H9 (cell line): ENCODE measurements at regions not wholly inside any gene's neighbourhood (a gene's known extent, or its start where the extent isn't known, plus 50 kb on each side); places are given as distances from the start of the nearest gene placed in this dataset.

Experiments used
- DNase-seq: peaks from one replicate; pipeline ENCODE4 v3.0.0-alpha.2; 2017
- H2AFZ ChIP-seq: one replicate; pipeline ENCODE4 v1.6.1; 2013; ENCODE audit warnings: mild to moderate bottlenecking, low read length, control low read depth, moderate library complexity
- H2AK5ac ChIP-seq: 2 replicates; pipeline ENCODE4 v1.6.1; 2013; ENCODE audit warnings: low read length, control low read depth, mixed read lengths; ENCODE audit not compliant: insufficient read length
- H2BK120ac ChIP-seq: one replicate; pipeline ENCODE4 v1.6.1; 2013; ENCODE audit warnings: low read depth, mild to moderate bottlenecking, low read length, control low read depth, inconsistent platforms; ENCODE audit not compliant: poor library complexity, severe bottlenecking
- H2BK12ac ChIP-seq: 2 replicates; pipeline ENCODE4 v1.6.1; 2013; ENCODE audit warnings: low read length, control low read depth, mixed read lengths, low read depth; ENCODE audit not compliant: insufficient read length
- H2BK15ac ChIP-seq: 2 replicates; pipeline ENCODE4 v1.6.1; 2013; ENCODE audit warnings: low read depth, low read length, control low read depth
- H2BK20ac ChIP-seq: one replicate; pipeline ENCODE4 v1.6.1; 2013; ENCODE audit warnings: low read depth, mild to moderate bottlenecking, low read length, control low read depth, inconsistent platforms; ENCODE audit not compliant: poor library complexity, severe bottlenecking
- H2BK5ac ChIP-seq: 2 replicates; pipeline ENCODE4 v1.6.1; 2013; ENCODE audit warnings: low read length, control low read depth, mixed read lengths; ENCODE audit not compliant: insufficient read length
- H3K14ac ChIP-seq: 2 replicates; pipeline ENCODE4 v1.6.1; 2013; ENCODE audit warnings: low read length, control low read depth; ENCODE audit not compliant: insufficient read depth
- H3K18ac ChIP-seq: 2 replicates; pipeline ENCODE4 v1.6.1; 2013; ENCODE audit warnings: low read depth, mild to moderate bottlenecking, mixed read lengths, low read length, control low read depth; ENCODE audit not compliant: insufficient read length
- H3K23ac ChIP-seq: 2 replicates; pipeline ENCODE4 v1.6.1; 2013; ENCODE audit warnings: low read length, control low read depth, mixed read lengths, low read depth; ENCODE audit not compliant: insufficient read length
- H3K23me2 ChIP-seq: 2 replicates; pipeline ENCODE4 v1.6.1; 2013; ENCODE audit warnings: low read depth, mild to moderate bottlenecking, mixed read lengths, low read length, control low read depth; ENCODE audit not compliant: insufficient read length, poor library complexity, severe bottlenecking
- H3K27ac ChIP-seq: 2 replicates; pipeline ENCODE4 v1.5.1; 2013; ENCODE audit warnings: low read length, control low read depth, mixed read lengths, low read depth; ENCODE audit not compliant: insufficient read length
- H3K27me3 ChIP-seq: 2 replicates; pipeline ENCODE4 v1.6.1; 2013; ENCODE audit warnings: low read length, control low read depth, inconsistent platforms; ENCODE audit not compliant: insufficient read depth
- H3K4ac ChIP-seq: 2 replicates; pipeline ENCODE4 v1.6.1; 2013; ENCODE audit warnings: low read depth, mild to moderate bottlenecking, control low read depth, inconsistent platforms, low read length, moderate library complexity
- H3K4me1 ChIP-seq: 2 replicates; pipeline ENCODE4 v1.6.1; 2013; ENCODE audit warnings: low read length, control low read depth, inconsistent platforms; ENCODE audit not compliant: insufficient read depth
- H3K4me2 ChIP-seq: 2 replicates; pipeline ENCODE4 v1.6.1; 2013; ENCODE audit warnings: low read length, control low read depth, mixed read lengths; ENCODE audit not compliant: insufficient read length, insufficient read depth
- H3K56ac ChIP-seq: 2 replicates; pipeline ENCODE4 v1.6.1; 2013; ENCODE audit warnings: low read depth, mild to moderate bottlenecking, mixed read lengths, low read length, control low read depth; ENCODE audit not compliant: insufficient read length
- H3K79me1 ChIP-seq: 2 replicates; pipeline ENCODE4 v1.6.1; 2013; ENCODE audit warnings: low read depth, mild to moderate bottlenecking, moderate library complexity, low read length, control low read depth, inconsistent platforms; ENCODE audit not compliant: insufficient read depth, poor library complexity, severe bottlenecking
- H3K79me2 ChIP-seq: 2 replicates; pipeline ENCODE4 v1.6.1; 2013; ENCODE audit warnings: low read length, control low read depth, inconsistent platforms; ENCODE audit not compliant: insufficient read depth
- H3K9ac ChIP-seq: 2 replicates; pipeline ENCODE4 v1.6.1; 2013; ENCODE audit warnings: low read length, control low read depth, mixed read lengths; ENCODE audit not compliant: insufficient read length; ENCODE audit errors: extremely low read depth
- H3K9me3 ChIP-seq: one replicate; pipeline ENCODE4 v1.6.1; 2013; ENCODE audit warnings: low read depth, low read length, inconsistent platforms; ENCODE audit not compliant: control insufficient read depth
- H3T11ph ChIP-seq: one replicate; pipeline ENCODE4 v1.6.1; 2013; ENCODE audit warnings: mild to moderate bottlenecking, low read length, control low read depth, inconsistent platforms
- H4K20me1 ChIP-seq: one replicate; pipeline ENCODE4 v1.6.1; 2013; ENCODE audit not compliant: control insufficient read depth, insufficient read length, insufficient read depth
- H4K5ac ChIP-seq: 2 replicates; pipeline ENCODE4 v1.6.1; 2013; ENCODE audit warnings: low read depth, mild to moderate bottlenecking, mixed read lengths, low read length, control low read depth; ENCODE audit not compliant: insufficient read length
- H4K8ac ChIP-seq: replicated peaks from 2 replicates; pipeline ENCODE4 v1.6.1; 2013; ENCODE audit warnings: low read length, control low read depth, mixed read lengths, low read depth; ENCODE audit not compliant: insufficient read length
- H4K91ac ChIP-seq: 2 replicates; pipeline ENCODE4 v1.6.1; 2013; ENCODE audit warnings: low read depth, mild to moderate bottlenecking, moderate library complexity, mixed read lengths, low read length, control low read depth; ENCODE audit not compliant: insufficient read length
- H3K27ac Mint-ChIP-seq, 3 experiments: 2 replicates in 2 of 3; 3 replicates in 1 of 3; pipeline ENCODE4 v1.8.0; 2020 to 2021; ENCODE audit warnings: mixed read lengths in 3 of 3, mild to moderate bottlenecking in 1 of 3, moderate library complexity in 1 of 3
- H3K27me3 Mint-ChIP-seq: 2 replicates; pipeline ENCODE4 v1.8.0; 2021; ENCODE audit warnings: low read depth, mild to moderate bottlenecking, moderate library complexity, mixed read lengths
- H3K36me3 Mint-ChIP-seq, 3 experiments: 2 replicates in 2 of 3; 3 replicates in 1 of 3; pipeline ENCODE4 v1.8.0; 2020 to 2021; ENCODE audit warnings: low read depth in 3 of 3, mixed read lengths in 3 of 3; ENCODE audit not compliant: insufficient read depth in 1 of 3
- H3K4me1 Mint-ChIP-seq, 2 experiments: 2 replicates each; pipeline ENCODE4 v1.8.0; 2020; ENCODE audit warnings: mixed read lengths in 2 of 2
- H3K4me3 Mint-ChIP-seq, 2 experiments: 2 replicates in 1 of 2; 3 replicates in 1 of 2; pipeline ENCODE4 v1.8.0; 2020 to 2021; ENCODE audit warnings: mild to moderate bottlenecking in 2 of 2, mixed read lengths in 2 of 2, moderate library complexity in 1 of 2
- H3K9me3 Mint-ChIP-seq, 2 experiments: 2 replicates in 1 of 2; 3 replicates in 1 of 2; pipeline ENCODE4 v1.8.0; 2020; ENCODE audit warnings: mild to moderate bottlenecking in 2 of 2, mixed read lengths in 2 of 2, moderate library complexity in 1 of 2
- TF ChIP-seq, protein P1 (sequence below): fragments of 200-600 bp; sonication (generic); conservative IDR thresholded peaks from 3 replicates; pipeline ENCODE4 v1.8.0; 2021; ENCODE audit warnings: antibody characterized with exemption, mild to moderate bottlenecking

- no peaks in the 10 kb centered on the region for H3K9me3 Mint-ChIP-seq
Measured at GRCh38 chr1:199297174-199297573, 658.3 kb downstream of the PTPRC start.

More at GRCh38 chr1:199297174-199297573, 658.3 kb downstream of the PTPRC start:
- Histone ChIP-seq H3K79me1 (no peaks in the 10 kb centered on the region), H3K79me2 (no peaks in the 10 kb centered on the region), H2BK15ac (no peak overlapping the region), H3K4ac (no peak overlapping the region), H3K23me2 (no peaks in the 10 kb centered on the region), H2AK5ac (no peak overlapping the region), H2BK20ac (no peak overlapping the region), H4K8ac (no peak overlapping the region), H4K91ac (no peak overlapping the region), H3K4me1 (no peaks in the 10 kb centered on the region), H3T11ph (no peak overlapping the region), H3K4me2 (no peak overlapping the region), H3K27ac (no peak overlapping the region), H4K5ac (no peak overlapping the region), H3K14ac (no peak overlapping the region), H4K20me1 (no peaks in the 10 kb centered on the region), H2BK12ac (no peak overlapping the region), H3K56ac (no peak overlapping the region), H3K9me3 (no peaks in the 10 kb centered on the region), H3K27me3 (no peaks in the 10 kb centered on the region), H2BK120ac (no peak overlapping the region), H3K18ac (no peak overlapping the region), H3K9ac (no peak overlapping the region), H2AFZ (no peak overlapping the region), H3K23ac (no peak overlapping the region), H2BK5ac (no peak overlapping the region)
- Mint-ChIP-seq H3K36me3 (no peaks in the 10 kb centered on the region), H3K4me1 (no peaks in the 10 kb centered on the region), H3K4me3 (no peak overlapping the region), H3K27ac (no peak overlapping the region), H3K27me3 (no peaks in the 10 kb centered on the region)
- TF ChIP-seq, protein P1, sequence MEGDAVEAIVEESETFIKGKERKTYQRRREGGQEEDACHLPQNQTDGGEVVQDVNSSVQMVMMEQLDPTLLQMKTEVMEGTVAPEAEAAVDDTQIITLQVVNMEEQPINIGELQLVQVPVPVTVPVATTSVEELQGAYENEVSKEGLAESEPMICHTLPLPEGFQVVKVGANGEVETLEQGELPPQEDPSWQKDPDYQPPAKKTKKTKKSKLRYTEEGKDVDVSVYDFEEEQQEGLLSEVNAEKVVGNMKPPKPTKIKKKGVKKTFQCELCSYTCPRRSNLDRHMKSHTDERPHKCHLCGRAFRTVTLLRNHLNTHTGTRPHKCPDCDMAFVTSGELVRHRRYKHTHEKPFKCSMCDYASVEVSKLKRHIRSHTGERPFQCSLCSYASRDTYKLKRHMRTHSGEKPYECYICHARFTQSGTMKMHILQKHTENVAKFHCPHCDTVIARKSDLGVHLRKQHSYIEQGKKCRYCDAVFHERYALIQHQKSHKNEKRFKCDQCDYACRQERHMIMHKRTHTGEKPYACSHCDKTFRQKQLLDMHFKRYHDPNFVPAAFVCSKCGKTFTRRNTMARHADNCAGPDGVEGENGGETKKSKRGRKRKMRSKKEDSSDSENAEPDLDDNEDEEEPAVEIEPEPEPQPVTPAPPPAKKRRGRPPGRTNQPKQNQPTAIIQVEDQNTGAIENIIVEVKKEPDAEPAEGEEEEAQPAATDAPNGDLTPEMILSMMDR, result no peak
- DNase-seq, result no peak
